ENCODE measurements at regions not wholly inside any gene's neighbourhood (a gene's known extent, or its start where the extent isn't known, plus 50 kb on each side); places are given as distances from the start of the nearest gene placed in this dataset.

DNA sequence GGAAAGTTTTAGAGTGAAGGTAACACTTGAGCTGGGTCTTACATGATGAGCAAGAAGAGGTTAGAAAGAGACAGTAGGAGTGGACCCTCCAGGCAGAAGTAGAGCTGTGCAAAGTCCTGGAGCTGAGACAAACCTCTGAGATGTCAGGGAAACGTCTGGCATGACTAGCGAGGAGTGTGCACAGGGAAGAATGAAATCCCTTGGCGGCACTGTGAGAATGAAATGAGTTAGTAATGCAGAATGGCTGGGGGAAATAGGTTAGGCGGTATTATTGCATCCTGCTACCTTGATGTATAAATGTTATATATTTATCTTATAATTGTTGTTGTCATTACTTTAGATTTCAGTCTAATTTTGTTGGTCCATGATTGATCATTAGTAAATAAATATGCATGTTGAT, 457.9 kb upstream of the CCL2 start:
- DNase-seq, result no peak

DNA sequence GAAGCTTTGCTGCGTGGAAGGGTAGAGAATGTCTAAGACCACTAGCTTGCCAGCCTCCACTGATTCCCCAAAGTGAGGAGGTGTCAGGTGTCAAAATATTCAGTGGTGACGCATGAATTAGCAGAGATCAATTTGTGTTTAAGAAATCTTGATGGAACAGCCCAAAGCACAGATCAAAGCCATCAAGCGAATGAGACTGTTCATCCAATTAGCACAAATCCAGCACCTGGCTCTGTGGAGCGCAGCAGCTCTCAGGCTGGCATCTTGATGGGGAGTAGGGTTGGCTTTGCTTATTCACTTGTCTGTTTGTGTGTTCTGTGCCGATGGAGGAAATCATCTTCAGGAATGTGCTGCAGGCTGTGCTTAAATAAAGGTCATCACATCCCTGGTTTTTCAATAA, 456.8 kb upstream of the CCL2 start:
- DNase-seq, result no peak

DNA sequence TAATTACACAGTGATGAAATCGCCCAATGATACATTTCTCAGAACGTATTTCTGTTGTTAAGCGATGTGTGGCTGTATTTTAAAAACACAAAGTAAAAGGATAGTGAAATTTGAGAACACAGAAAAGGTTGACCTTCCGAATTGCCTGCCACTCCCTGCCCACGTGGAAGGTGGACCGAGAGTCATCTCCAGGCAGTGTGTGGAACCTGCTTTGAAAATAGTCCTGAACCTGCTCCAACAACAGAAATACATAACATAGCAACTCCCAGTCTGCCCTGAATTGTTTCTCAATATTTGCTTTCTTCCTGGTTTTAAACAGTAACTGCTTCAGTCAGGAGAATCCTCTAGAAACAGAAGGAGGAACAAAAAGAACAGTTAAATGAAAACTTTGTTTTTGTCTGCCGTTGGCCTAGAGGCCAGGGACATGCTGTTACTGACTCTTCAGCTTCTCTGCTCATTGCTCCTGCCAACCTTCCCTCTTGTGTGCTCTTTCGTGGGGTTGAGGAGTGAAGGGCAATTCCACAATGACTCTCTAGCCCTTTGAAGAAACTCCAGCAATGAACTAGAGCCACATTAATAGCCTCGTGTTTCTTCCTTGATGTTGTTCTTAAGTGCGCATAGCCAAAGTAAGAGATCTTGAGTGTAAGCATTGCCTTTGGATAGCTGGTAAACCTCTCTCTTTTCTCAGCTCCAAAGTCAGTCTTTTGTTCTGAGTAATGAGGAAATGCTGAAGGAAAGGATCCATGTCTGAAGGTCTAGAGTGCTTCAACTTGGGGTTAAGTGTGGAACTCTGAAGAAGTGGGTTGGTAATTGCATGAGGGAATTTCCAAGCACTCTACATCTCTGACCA, 452.5 kb upstream of the CCL2 start:
- peak; percentile 25 for DNase-seq

DNA sequence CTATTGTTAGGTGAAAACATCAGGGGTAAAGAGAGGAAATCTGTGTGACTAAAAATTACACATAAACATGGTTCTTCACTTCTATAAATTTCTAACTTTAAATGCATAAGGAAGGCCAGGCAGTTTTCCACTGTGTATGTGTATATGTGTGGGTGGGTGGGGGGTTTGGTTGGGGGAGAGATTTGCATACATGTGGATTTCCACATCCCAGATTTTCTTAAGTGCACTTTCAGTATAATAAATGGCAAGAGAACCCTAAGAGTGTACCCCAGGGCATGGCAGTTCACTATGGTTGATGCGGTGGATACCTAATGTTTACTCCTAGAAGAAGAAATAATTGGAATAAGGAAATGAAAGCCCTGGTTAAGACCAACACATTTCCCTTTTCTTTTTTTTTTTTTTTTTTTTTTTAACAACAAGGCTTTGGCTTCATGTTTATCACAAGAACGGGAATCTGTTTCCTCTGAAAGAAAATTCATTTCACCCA, 451.8 kb upstream of the CCL2 start:
- DNase-seq, result peak; percentile 23

DNA sequence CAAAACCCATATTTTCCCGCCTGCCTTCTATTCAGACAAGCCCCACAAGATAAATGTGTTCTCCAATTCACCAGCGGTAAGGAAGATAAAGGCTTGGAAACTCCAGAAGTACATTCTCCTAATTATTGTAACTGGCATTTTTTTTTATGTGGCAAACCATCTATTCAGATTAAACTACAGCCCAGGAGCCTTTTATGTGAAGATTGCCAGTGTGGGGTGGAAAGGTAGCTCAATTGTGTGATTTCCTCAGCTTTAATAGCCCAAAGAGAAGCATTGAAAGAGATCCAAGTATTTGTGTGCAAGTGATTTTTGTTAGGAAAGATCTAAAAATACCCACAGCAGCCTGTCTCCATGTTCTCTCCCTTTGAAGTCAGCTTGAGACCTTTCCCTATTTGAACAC, 451.4 kb upstream of the CCL2 start:
- no peak for DNase-seq

DNA sequence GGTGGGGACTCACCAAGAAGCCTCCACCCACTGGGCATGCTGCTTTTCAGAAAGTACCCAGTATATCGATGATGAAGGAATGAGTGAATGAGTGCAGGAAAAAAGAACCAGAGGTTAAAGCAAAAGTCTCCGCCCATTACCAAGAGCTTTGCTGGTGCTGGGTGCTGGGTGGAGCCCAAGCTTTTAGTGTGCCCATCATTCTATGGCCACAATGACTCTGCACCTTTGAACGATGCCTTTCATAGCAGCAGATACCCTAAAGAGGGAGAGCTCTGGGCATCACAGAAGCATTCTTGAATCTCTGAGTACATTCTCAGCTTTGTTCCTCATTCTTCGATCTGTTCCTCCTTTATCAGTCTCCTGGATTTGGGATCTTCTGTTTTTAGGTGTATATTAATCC, 450.7 kb upstream of the CCL2 start:
- no peak for DNase-seq

DNA sequence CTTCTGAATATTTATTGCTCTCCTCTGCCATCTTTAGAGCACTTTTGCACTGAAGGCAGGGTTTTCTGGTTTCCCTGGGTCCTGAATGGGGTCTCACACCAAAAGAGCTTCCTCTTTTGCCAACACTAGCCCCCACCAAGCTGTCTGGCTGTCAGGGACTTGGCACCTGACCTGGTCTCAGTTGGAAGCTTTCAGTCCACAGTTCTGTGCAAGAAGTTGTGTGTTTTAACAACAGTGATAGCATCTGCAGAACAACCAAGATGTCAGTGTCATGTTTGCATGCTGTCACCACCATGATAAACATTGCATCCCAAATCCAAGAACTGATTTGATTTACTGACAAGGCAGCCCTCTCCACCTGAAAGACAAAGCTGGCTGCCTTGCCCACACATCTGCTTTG, 448.5 kb upstream of the CCL2 start:
- DNase-seq, result no peak

DNA sequence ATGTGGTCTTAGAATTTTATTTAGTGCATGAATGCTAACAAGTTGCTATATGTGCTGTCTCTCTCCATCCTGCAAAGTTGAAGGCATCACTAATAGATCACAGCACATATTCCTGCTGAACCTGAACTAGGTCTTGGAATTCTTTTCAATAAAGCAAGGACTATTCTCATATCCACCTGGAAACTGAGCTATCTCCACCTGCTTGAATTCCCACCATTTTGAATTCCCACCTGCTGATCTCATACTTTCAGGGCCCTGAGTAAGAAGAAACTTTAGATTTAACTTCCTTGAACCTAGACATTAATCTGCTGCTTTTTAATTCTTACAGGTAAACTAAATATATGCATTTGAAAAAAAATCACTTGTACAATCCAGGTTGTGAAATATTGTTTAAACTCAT, 445.3 kb upstream of the CCL2 start:
- DNase-seq, result no peak

DNA sequence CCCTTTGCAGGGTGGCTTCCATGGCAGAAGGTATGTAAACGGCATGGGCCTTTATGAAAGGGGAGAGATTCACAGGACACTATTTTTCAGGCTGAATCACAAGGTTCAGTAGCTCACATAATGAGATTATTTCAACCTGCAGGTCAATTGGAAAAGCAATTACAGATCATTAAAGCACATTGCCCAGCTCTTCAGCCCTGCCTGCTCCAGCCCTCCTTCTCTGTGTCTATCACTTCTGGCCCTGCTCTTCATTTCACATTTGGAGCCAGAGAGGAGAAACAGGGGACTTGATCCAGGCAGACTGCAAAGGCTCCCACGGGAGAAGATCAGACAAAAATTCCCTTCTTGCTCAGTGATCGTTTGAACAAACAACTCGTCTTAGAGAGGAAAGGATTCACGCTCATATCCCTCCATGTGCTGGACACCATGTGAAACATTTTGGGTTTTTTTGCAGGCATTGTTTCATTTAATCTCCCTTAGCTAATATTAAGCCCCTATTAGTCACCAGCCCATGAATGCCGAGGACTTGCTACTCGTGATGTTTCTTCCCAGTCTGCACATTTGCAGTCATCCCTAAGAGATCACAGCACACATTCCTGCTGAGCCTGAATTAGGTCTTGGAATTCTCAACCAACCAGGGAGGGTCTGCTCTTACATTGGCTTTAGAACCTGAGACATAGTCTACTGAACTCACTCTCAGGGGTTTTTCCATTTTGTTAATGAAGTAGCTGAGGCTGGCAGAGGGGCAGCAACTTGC, 443.9 kb upstream of the CCL2 start:
- no peak for DNase-seq

DNA sequence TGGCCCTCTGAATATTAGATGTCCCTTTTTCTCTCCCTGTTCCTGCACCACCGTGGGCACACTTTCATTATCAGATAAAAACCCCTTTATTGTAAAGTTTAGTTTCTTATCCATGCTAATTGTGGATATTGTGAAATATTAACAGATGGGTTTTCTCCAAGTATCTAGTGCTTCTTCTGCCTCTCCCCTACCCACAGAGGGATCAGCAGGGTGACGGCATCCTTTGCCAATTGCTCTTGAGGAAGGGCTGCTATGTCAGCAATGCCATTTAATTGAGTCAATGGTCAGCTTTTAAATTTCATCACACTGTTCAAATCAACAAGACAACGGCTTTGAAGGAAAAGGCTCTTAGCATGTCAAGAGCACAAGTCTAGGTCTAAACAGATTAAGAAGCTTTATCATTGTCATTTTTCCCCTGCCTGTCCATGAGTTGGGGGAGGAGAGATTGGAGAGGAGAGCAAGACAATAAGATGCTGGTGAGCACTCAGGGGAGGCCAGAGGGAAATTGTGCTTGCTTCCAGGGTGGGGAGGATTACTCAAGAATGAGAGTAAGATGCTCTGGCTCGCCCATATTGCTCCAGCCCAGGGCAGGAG, 443.0 kb upstream of the CCL2 start:
- DNase-seq, result no peak

DNA sequence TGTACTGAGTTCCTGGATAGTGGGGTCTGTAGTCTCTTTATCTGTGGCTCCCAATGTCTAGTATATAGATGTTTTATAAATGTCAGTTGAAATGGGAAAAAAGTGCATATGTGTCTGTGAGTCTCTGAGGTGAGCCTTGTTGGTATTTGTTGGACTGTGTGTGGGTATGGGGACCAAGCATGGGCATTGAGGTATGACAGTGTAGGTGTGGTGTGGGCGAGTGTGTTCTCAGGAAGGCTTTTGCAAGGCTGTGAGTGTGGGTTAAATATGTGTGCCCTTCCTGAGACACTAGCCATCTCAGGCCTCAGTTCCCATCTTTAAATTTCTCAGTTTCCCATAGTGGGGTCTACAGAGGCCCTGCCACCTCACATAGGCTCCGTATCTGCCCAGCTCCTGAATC, 440.2 kb upstream of the CCL2 start:
- no peak for DNase-seq

DNA sequence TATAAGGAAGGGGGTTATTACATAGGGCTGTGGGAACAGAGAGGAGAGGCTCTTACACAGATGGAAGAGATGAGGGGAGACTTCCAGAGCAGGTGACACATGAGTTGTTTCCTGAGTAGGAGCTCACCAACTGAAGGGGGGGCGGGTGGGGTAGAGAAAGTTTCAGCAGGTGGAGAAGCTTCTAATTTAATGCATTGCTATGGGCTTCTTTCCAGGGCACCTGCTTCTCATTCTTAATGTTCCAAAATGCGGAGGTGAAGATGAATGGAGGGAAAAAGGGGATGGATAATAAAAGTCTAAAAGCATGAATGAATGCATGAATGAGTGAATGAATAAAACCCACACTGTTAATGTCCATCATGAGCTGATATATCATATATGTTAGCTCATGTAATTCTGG, 439.0 kb upstream of the CCL2 start:
- no peak for DNase-seq

DNA sequence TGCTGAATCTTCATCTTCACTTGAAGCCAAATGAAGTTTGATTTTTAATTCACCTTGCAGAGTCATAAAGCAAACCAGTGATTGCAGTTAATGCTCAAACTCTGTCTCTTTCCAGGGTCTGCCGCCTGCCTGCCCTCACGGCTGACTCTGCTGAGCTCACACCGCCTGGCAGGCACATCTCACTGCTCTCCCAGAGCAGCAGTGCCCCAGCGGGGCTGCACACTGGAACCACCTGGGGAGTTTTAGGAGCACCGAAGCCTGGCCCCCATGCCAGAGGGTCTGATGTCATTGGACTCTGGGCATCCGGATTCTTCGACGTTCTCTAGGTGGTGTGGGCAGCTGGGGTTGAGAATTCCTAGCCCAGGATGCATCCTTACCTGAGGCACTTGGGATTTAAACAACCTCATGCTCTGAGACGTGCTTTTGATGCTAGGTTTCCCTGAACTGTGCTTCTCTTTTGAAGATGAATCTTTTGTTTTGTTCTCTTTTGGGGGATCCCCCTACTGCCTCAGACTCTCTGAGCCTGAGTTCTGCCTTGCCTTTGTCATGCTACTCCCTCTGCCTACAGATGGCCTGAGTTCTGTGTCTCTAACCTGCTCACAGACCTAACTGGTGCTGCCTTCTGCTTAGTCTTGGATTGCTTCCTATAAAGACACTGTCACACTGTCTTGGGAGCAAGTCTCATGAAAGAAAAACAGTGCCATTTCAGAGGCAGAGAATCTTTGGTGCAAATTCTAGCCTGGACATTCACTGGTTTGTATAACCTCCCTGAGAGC, 438.1 kb upstream of the CCL2 start:
- no peak for DNase-seq

DNA sequence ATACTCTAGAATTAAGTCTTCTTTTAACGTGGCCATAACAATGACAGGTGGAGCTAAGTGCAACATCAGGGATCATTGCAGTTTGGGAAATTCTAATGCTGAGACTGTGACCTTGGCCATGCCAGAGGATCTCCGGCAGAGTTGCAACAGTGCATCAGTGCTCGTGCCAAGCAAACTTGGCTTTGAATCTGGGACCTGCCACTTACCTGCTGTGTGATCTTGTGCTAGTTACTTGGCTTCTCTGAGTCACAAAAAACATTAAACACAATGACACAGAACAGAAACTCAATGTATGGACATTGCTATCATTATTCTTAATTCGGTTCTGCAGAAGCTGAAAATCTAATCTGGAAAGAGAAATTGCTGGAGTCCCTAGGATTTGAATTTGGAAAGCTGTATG, 435.5 kb upstream of the CCL2 start:
- DNase-seq, result no peak

DNA sequence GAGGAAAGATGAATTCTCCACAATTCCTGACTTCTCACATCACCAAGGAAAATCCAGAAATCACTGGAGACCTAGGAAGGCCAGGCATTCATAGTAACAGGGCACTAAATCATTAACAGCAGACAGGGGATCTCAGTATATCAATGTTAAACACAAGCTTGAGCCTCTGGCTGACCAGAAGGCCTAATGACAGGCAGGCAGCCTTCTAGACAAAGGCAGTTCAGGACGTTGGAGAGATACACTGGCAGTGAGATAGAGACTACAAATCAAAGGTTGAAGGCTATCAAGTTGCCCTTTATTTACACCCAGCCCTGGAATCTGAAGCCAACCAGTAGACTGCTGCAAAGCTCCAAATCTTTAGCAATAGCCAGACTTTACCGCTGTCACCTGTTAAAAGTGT, 422.8 kb upstream of the CCL2 start:
- no peak for DNase-seq

DNA sequence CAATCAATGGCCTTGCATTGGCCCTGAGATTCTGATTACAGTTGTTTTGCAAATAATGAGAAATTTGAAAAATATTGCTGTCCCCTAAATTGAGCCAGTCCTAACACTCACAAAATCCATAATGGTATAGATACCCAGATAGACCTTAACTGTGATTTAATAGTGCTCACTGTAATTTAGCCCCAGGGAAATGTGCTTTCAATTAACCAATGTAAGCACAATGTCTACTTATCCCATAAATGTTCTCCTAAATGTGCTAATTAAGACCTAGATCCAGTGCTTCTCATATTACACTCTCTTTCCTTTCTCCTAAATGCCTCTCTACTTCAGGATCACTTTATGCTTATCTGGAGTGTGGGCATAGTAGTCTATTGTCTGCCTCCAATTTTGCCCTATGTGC, 417.8 kb upstream of the CCL2 start:
- no peak for DNase-seq

DNA sequence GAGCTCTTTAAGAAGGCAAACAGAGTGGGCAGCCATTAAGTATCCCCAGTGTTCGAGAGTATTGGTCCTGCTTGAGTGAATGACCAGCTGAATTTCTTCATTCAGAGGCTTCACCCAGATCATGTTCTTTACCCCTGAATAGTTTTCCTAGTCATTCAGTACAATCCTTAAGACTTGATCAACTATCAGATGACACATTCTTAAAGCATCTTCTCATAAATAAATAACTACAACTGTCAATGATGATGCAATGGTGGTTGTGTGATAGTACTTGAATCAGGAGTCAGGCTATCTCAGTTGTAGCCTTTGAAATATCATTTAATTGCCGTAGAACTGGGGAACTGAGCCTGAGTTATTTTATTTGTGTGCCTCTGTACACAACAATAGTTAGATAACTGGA, 416.8 kb upstream of the CCL2 start:
- DNase-seq, result no peak

DNA sequence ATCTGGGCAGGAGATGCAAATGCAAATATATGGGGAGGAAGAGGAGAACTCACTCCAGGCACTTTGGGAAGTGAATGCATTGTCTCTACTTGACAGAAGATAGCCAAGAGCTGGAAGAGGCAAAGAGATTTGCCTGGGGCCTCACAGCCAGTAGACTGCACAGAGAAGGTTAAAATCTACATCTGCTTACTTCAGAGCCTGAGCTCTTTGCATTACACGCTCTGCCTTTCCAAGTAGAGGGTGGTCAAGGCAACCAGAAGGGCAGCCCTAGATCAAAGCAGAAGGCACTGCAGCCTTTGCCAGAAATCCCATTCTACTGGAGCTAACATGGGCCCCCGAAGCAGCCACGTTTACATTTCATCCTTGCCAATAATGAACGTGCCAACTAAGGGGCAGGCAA, 407.2 kb upstream of the CCL2 start:
- no peak for DNase-seq

DNA sequence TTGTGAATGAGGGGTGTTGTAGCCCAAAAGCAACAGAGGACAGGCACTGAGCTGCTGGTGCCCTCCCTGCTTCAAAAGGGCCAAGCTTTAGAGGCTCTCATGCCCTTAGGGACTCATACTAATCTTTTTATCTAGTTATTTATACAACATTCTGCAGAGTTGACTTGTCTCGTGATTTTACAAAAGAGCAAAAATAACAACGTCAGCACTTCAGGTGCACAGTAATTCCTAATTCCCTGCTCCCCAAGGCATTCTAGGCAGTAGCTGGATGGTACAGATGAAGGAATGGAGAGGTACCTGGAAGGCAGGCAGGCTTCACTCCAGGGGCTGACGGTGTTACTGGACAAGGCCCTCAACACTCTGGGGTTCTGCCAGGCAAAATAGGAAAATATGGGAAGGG, 406.7 kb upstream of the CCL2 start:
- DNase-seq, result no peak

DNA sequence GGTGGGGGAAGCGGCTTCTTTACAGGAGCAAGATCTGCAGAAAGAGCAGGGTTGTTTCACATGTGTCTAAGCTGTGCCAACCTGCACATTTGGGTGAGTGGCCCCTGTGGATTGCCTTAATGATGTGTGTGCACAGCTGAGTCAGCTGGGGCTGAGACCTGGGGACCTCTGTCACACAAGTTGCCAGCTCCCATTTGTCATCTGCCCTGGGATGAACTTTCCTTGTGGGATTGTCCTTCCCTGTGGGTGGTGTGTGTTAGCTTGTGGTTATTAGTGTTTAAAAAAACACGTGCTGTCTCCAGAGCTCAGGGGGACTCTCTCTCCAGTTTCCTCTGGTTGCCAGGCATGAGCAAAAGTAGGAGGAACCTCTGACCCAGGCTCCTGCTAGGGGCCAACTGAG, 400.5 kb upstream of the CCL2 start:
- no peak for DNase-seq

DNA sequence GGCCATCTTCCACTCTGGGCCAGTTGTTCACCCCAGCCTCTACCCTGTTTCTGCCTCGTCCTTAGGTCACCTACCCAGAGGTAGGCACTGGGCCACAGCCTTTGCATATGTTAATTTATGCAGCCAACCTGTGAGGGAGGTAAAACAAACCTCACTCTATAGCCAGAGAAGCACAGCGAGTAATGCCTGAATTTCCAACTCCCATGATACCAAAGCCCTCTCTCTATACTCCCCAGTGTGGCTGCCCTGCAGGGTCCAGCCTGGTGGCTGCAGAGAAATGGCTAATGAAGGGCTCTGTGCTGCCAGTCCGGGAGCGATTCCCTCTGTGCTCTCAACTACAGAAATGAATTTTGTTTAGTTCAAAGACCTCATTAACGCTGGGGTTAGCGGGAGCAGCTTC, 397.0 kb upstream of the CCL2 start:
- DNase-seq, result no peak

DNA sequence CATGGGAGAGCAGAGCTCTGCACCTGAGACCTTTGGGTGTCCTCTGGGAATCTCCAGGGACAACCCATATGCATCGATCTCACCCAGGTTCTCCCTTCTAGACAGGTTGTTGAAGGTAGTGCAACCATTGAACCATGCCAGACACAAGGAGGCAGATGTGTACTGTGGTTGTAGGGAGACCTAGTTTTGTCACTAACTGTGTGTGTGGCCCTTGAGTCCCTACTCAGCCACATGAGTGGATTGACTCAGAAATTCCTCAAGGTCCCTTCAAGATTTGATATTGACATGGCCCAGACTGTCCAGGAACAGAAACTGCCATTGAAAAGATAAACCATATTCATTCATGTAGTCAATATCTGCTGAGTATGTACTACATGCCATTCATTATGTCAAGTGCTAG, 396.4 kb upstream of the CCL2 start:
- DNase-seq, result no peak
